ENCODE measurements at regions not wholly inside any gene's neighbourhood (a gene's known extent, or its start where the extent isn't known, plus 50 kb on each side); places are given as distances from the start of the nearest gene placed in this dataset.
"Not testable (repeated sequence)": the region's sequence is repeated elsewhere in the genome, so short reads cannot be mapped to it uniquely, and the experiment has no call there.

DNA sequence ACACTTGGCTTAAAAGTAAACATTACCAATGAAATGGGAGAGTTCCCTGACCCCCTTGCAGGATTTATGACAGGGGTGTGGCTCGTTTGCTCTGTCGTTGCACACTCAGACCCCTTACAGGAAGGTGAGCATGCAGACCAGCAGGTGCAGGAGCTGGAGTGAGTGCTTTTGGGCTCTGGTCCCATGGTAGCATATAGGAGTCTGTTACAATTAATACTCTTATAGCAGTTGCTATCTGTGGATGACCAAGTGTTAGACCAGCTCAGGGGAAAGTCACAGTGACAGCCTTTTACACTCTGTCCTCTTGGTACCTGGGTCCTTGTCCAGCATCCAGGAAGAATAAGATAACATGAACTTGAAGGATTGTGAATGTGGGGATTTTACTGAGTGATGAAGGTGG is 1177.5 kb downstream of the NSUN3 start:
- H3K4me2 ChIP-seq (ENCODE audit: low read length) = no peak overlapping the region
- H3K27ac ChIP-seq = no peak overlapping the region
- no peaks in the 10 kb centered on the region for H3K27me3 ChIP-seq (ENCODE audit: control insufficient read depth, insufficient read depth, low read length)
- H2AFZ ChIP-seq = no peak overlapping the region
- no peaks in the 10 kb centered on the region for H3K79me2 ChIP-seq
- TF ChIP-seq, protein P1, sequence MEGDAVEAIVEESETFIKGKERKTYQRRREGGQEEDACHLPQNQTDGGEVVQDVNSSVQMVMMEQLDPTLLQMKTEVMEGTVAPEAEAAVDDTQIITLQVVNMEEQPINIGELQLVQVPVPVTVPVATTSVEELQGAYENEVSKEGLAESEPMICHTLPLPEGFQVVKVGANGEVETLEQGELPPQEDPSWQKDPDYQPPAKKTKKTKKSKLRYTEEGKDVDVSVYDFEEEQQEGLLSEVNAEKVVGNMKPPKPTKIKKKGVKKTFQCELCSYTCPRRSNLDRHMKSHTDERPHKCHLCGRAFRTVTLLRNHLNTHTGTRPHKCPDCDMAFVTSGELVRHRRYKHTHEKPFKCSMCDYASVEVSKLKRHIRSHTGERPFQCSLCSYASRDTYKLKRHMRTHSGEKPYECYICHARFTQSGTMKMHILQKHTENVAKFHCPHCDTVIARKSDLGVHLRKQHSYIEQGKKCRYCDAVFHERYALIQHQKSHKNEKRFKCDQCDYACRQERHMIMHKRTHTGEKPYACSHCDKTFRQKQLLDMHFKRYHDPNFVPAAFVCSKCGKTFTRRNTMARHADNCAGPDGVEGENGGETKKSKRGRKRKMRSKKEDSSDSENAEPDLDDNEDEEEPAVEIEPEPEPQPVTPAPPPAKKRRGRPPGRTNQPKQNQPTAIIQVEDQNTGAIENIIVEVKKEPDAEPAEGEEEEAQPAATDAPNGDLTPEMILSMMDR (IDR thresholded peaks at IDR 0.05) = no peak
- no peaks in the 10 kb centered on the region for H3K9me3 ChIP-seq (ENCODE audit: control insufficient read depth, low read length)
- no peak overlapping the region for H3K9ac ChIP-seq
- H3K4me1 ChIP-seq = no peaks in the 10 kb centered on the region
- H3K4me3 ChIP-seq (ENCODE audit: low read depth, low read length) = no peak overlapping the region
- H3K36me3 ChIP-seq (ENCODE audit: control insufficient read depth, insufficient read depth, low read length) = no peaks in the 10 kb centered on the region

DNA sequence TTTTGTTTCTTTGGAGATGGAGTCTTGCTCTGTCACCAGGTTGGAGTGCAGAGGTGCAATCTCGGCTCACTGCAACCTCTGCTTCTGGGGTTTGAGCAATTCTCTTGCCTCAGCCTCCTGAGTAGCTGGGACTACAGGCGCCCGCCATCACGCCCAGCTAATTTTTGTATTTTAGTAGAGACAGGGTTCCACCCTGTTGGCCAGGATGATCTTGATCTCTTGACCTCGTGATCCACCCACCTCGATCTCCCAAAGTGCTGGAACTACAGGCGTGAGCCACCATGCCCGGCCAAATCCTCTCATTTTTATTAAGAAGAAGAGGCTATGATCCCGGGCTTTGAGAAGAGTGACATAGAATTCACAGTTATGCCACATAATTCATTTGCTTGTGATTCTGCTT is 1178.4 kb downstream of the NSUN3 start:
- H3K9ac ChIP-seq; H3K4me1 ChIP-seq; H3K4me3 ChIP-seq (ENCODE audit: low read depth, low read length); H3K79me2 ChIP-seq; H3K27me3 ChIP-seq (ENCODE audit: control insufficient read depth, insufficient read depth, low read length); H3K9me3 ChIP-seq (ENCODE audit: control insufficient read depth, low read length); H2AFZ ChIP-seq; H3K4me2 ChIP-seq (ENCODE audit: low read length); H3K27ac ChIP-seq; H3K36me3 ChIP-seq (ENCODE audit: control insufficient read depth, insufficient read depth, low read length): not testable (repeated sequence)

DNA sequence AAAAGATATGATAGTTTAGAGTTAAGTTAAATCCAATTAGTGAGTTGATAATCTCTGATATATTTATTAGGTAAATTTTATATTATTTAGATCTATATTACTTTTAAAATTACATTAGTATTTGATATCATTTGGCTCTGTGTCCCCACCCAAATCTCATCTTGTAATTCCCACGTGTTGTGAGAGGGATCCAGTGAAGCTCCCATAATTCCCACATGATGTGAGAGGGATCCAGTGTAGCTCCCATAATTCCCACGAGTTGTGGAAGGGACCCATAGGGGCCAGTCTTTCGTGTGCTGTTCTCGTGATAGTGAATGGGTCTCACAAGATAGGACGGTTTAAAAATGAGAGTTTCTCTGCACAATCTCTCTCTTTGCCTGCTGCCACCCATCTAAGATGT is 1183.6 kb downstream of the NSUN3 start:
- no peaks in the 10 kb centered on the region for H3K79me2 ChIP-seq
- H3K36me3 ChIP-seq (ENCODE audit: control insufficient read depth, insufficient read depth, low read length) = no peaks in the 10 kb centered on the region
- H3K27me3 ChIP-seq (ENCODE audit: control insufficient read depth, insufficient read depth, low read length) = no peaks in the 10 kb centered on the region
- H3K9me3 ChIP-seq (ENCODE audit: control insufficient read depth, low read length) = no peaks in the 10 kb centered on the region
- H3K27ac ChIP-seq = no peak overlapping the region
- no peak overlapping the region for H3K9ac ChIP-seq
- H2AFZ ChIP-seq = no peak overlapping the region
- TF ChIP-seq, protein P1 (IDR thresholded peaks at IDR 0.05) = no peak
- H3K4me3 ChIP-seq (ENCODE audit: low read depth, low read length) = no peak overlapping the region
- H3K4me1 ChIP-seq = no peaks in the 10 kb centered on the region
- no peak overlapping the region for H3K4me2 ChIP-seq (ENCODE audit: low read length)

DNA sequence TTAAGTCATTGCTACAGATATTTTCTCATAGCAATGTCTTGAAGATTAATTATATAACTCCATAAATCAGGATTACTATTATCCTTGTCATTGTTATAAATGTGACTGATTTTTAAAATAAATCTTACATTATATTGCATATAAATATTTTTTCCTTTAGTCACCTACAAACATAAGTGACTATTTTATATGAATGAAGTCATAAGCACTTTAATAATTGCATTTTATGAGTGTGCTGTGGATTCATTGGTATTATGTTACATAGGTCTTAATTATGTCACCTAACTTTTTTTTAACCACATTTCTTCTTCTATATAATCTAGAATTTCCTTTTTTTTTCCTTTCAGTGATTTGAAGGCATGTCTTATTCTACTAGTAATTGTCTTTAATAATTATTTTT is 1191.2 kb downstream of the NSUN3 start:
- no peak overlapping the region for H3K27ac ChIP-seq
- H3K9me3 ChIP-seq (ENCODE audit: control insufficient read depth, low read length) = no peaks in the 10 kb centered on the region
- no peaks in the 10 kb centered on the region for H3K4me1 ChIP-seq
- H3K4me2 ChIP-seq (ENCODE audit: low read length) = no peak overlapping the region
- H3K36me3 ChIP-seq (ENCODE audit: control insufficient read depth, insufficient read depth, low read length) = no peaks in the 10 kb centered on the region
- H2AFZ ChIP-seq = no peak overlapping the region
- TF ChIP-seq, protein P1 (IDR thresholded peaks at IDR 0.05) = no peak
- no peaks in the 10 kb centered on the region for H3K27me3 ChIP-seq (ENCODE audit: control insufficient read depth, insufficient read depth, low read length)
- H3K4me3 ChIP-seq (ENCODE audit: low read depth, low read length) = no peak overlapping the region
- no peaks in the 10 kb centered on the region for H3K79me2 ChIP-seq
- H3K9ac ChIP-seq = no peak overlapping the region

DNA sequence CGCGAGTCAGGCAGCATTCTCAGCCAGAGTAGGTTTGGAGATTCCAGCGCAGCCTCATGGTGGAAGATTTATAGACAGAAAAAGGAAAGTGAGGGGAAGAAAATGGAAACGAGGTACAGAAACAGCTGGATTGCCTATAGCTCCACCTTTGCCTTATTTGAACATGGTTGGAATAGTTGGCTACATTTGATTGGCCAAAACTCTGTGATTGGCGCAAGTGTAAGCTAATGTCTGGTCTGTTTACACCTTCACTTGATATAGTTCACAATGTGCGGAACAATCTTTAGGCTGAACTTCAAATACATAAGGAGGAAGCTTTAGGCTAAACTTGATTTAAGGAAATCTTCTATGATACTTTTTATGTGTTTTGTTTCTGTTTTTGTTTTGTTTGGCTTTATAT is 1191.9 kb downstream of the NSUN3 start:
- Histone ChIP-seq H3K9ac (no peak overlapping the region), H3K79me2 (no peaks in the 10 kb centered on the region), H3K36me3 (ENCODE audit: control insufficient read depth, insufficient read depth, low read length) (no peaks in the 10 kb centered on the region), H3K27ac (no peak overlapping the region), H3K27me3 (ENCODE audit: control insufficient read depth, insufficient read depth, low read length) (no peaks in the 10 kb centered on the region), H3K4me2 (ENCODE audit: low read length) (no peak overlapping the region), H3K4me3 (ENCODE audit: low read depth, low read length) (no peak overlapping the region), H3K9me3 (ENCODE audit: control insufficient read depth, low read length) (no peaks in the 10 kb centered on the region), H2AFZ (no peak overlapping the region), H3K4me1 (no peaks in the 10 kb centered on the region)
- TF ChIP-seq, protein P1 (IDR thresholded peaks at IDR 0.05) = no peak

All from parathyroid adenoma (tissue), 2 donors.